ENCODE measurements at regions not wholly inside any gene's neighbourhood (a gene's known extent, or its start where the extent isn't known, plus 50 kb on each side); places are given as distances from the start of the nearest gene placed in this dataset.
"Not testable (repeated sequence)": the region's sequence is repeated elsewhere in the genome, so short reads cannot be mapped to it uniquely, and the experiment has no call there.

GRCh38 chr15:53033709-53034108, 243.6 kb upstream of the ONECUT1 start:
- TF ChIP-seq, protein P1, sequence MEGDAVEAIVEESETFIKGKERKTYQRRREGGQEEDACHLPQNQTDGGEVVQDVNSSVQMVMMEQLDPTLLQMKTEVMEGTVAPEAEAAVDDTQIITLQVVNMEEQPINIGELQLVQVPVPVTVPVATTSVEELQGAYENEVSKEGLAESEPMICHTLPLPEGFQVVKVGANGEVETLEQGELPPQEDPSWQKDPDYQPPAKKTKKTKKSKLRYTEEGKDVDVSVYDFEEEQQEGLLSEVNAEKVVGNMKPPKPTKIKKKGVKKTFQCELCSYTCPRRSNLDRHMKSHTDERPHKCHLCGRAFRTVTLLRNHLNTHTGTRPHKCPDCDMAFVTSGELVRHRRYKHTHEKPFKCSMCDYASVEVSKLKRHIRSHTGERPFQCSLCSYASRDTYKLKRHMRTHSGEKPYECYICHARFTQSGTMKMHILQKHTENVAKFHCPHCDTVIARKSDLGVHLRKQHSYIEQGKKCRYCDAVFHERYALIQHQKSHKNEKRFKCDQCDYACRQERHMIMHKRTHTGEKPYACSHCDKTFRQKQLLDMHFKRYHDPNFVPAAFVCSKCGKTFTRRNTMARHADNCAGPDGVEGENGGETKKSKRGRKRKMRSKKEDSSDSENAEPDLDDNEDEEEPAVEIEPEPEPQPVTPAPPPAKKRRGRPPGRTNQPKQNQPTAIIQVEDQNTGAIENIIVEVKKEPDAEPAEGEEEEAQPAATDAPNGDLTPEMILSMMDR (IDR thresholded peaks at IDR 0.05; ENCODE audit: control extremely low read depth, extremely low read depth), result no peak
- no peak for ATAC-seq (ENCODE audit: insufficient read depth, low FRiP score)
- no peaks in the 10 kb centered on the region for H3K4me1 ChIP-seq (ENCODE audit: control insufficient read depth in 5 of 5, insufficient read depth in 5 of 5, low read length in 5 of 5)
- no peaks in the 10 kb centered on the region for H3K36me3 ChIP-seq (ENCODE audit: control insufficient read depth in 4 of 4, insufficient read depth in 4 of 4, low read length in 4 of 4)
- 81 to 89% methylated on average over 4 of the region's 4 CpGs for WGBS, 2 donors
- peaks cover 0 to 2% (median 0%) of the 10 kb centered on the region in 3 donors for H3K27me3 ChIP-seq (ENCODE audit: control insufficient read depth in 3 of 3, insufficient read depth in 3 of 3, low read length in 2 of 3)
- no peak overlapping the region for H3K4me3 ChIP-seq
- no peak overlapping the region for H3K27ac ChIP-seq (ENCODE audit: low read depth in 1 of 2, low read length in 1 of 2)
- H3K9ac ChIP-seq (ENCODE audit: insufficient read depth in 1 of 2, low read length in 2 of 2), result no peak overlapping the region
- peaks cover 0 to 2% (median 0%) of the 10 kb centered on the region in 4 donors for H3K9me3 ChIP-seq (ENCODE audit: control insufficient read depth in 4 of 4, insufficient read depth in 3 of 4, low read length in 3 of 4)
- DNase-seq, result no peak

DNA sequence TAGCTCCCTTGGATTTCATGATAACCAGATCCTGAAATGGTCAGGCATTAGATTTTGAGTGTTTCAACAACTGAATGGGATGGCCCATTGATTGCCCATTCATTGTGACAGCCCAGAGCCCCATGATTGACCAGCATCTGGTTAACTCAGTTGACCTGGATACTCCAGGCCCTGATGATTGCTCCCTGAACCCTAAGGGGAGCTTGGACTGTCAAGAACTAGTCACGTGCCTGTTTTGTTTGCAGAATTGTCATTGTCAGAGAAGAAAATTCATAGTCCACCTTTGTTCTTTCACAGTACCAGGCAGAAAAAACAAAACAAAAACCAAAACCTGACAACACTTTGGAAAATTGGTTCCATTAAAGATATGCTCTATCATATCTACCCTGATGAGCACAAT, 241.3 kb upstream of the ONECUT1 start:
- H3K4me3 ChIP-seq, result no peak overlapping the region
- WGBS, 2 donors, result 52 to 57% methylated on average over 1 of the region's 1 CpG
- no peaks in the 10 kb centered on the region for H3K27me3 ChIP-seq (ENCODE audit: control insufficient read depth in 3 of 3, insufficient read depth in 3 of 3, low read length in 2 of 3)
- DNase-seq (no peak), ATAC-seq (ENCODE audit: insufficient read depth, low FRiP score) (no peak)
- H3K27ac ChIP-seq (ENCODE audit: low read depth in 1 of 2, low read length in 1 of 2), result no peak overlapping the region
- peaks cover 0 to 2% (median 0%) of the 10 kb centered on the region in 4 donors for H3K9me3 ChIP-seq (ENCODE audit: control insufficient read depth in 4 of 4, insufficient read depth in 3 of 4, low read length in 3 of 4)
- TF ChIP-seq, protein P1 (IDR thresholded peaks at IDR 0.05; ENCODE audit: control extremely low read depth, extremely low read depth), result no peak
- no peak overlapping the region for H3K9ac ChIP-seq (ENCODE audit: insufficient read depth in 1 of 2, low read length in 2 of 2)
- H3K4me1 ChIP-seq (ENCODE audit: control insufficient read depth in 5 of 5, insufficient read depth in 5 of 5, low read length in 5 of 5), result no peaks in the 10 kb centered on the region
- H3K36me3 ChIP-seq (ENCODE audit: control insufficient read depth in 4 of 4, insufficient read depth in 4 of 4, low read length in 4 of 4), result no peaks in the 10 kb centered on the region

GRCh38 chr15:53022788-53023187, 232.7 kb upstream of the ONECUT1 start:
- no peaks in the 10 kb centered on the region for H3K27me3 ChIP-seq (ENCODE audit: control insufficient read depth in 3 of 3, insufficient read depth in 3 of 3, low read length in 2 of 3)
- no peaks in the 10 kb centered on the region for H3K36me3 ChIP-seq (ENCODE audit: control insufficient read depth in 4 of 4, insufficient read depth in 4 of 4, low read length in 4 of 4)
- H3K27ac ChIP-seq (ENCODE audit: low read depth in 1 of 2, low read length in 1 of 2), result no peak overlapping the region
- no peak overlapping the region for H3K4me3 ChIP-seq
- H3K4me1 ChIP-seq (ENCODE audit: control insufficient read depth in 5 of 5, insufficient read depth in 5 of 5, low read length in 5 of 5), result no peaks in the 10 kb centered on the region
- ATAC-seq (ENCODE audit: insufficient read depth, low FRiP score), result no peak
- TF ChIP-seq, protein P1 (IDR thresholded peaks at IDR 0.05; ENCODE audit: control extremely low read depth, extremely low read depth), result no peak
- no peak for DNase-seq
- H3K9me3 ChIP-seq (ENCODE audit: control insufficient read depth in 4 of 4, insufficient read depth in 3 of 4, low read length in 3 of 4), result peaks cover 0 to 2% (median 0%) of the 10 kb centered on the region in 4 donors
- WGBS, 2 donors, result 70 to 85% methylated on average over 4 of the region's 4 CpGs
- no peak overlapping the region for H3K9ac ChIP-seq (ENCODE audit: insufficient read depth in 1 of 2, low read length in 2 of 2)

- H3K9ac ChIP-seq (ENCODE audit: insufficient read depth in 1 of 2, low read length in 2 of 2), result no peak overlapping the region
- no peaks in the 10 kb centered on the region for H3K4me1 ChIP-seq (ENCODE audit: control insufficient read depth in 5 of 5, insufficient read depth in 5 of 5, low read length in 5 of 5)
- H3K9me3 ChIP-seq (ENCODE audit: control insufficient read depth in 4 of 4, insufficient read depth in 3 of 4, low read length in 3 of 4), result peaks cover 0 to 3% (median 0%) of the 10 kb centered on the region in 4 donors
- no peaks in the 10 kb centered on the region for H3K27me3 ChIP-seq (ENCODE audit: control insufficient read depth in 3 of 3, insufficient read depth in 3 of 3, low read length in 2 of 3)
- TF ChIP-seq, protein P1 (IDR thresholded peaks at IDR 0.05; ENCODE audit: control extremely low read depth, extremely low read depth), result no peak
- no peak overlapping the region for H3K4me3 ChIP-seq
- no peak for DNase-seq
- whole genome bisulfite sequencing, 2 donors, result 90% methylated on average over 2 of the region's 2 CpGs
- ATAC-seq (ENCODE audit: insufficient read depth, low FRiP score), result no peak
- H3K27ac ChIP-seq (ENCODE audit: low read depth in 1 of 2, low read length in 1 of 2), result no peak overlapping the region
- no peaks in the 10 kb centered on the region for H3K36me3 ChIP-seq (ENCODE audit: control insufficient read depth in 4 of 4, insufficient read depth in 4 of 4, low read length in 4 of 4)
Observed at GRCh38 chr15:53013329-53013728, 223.2 kb upstream of the ONECUT1 start.

- 89 to 97% methylated on average over 2 of the region's 2 CpGs for WGBS, 2 donors
- H3K4me1 ChIP-seq (ENCODE audit: control insufficient read depth in 5 of 5, insufficient read depth in 5 of 5, low read length in 5 of 5); DNase-seq; H3K36me3 ChIP-seq (ENCODE audit: control insufficient read depth in 4 of 4, insufficient read depth in 4 of 4, low read length in 4 of 4); H3K9me3 ChIP-seq (ENCODE audit: control insufficient read depth in 4 of 4, insufficient read depth in 3 of 4, low read length in 3 of 4); H3K27ac ChIP-seq (ENCODE audit: low read depth in 1 of 2, low read length in 1 of 2); H3K4me3 ChIP-seq; H3K27me3 ChIP-seq (ENCODE audit: control insufficient read depth in 3 of 3, insufficient read depth in 3 of 3, low read length in 2 of 3); ATAC-seq (ENCODE audit: insufficient read depth, low FRiP score); H3K9ac ChIP-seq (ENCODE audit: insufficient read depth in 1 of 2, low read length in 2 of 2): not testable (repeated sequence)
Observed at GRCh38 chr15:53011779-53012178, 221.6 kb upstream of the ONECUT1 start.

All from lung (tissue), 11 donors.